ENCODE measurements at regions not wholly inside any gene's neighbourhood (a gene's known extent, or its start where the extent isn't known, plus 50 kb on each side); places are given as distances from the start of the nearest gene placed in this dataset.

DNA sequence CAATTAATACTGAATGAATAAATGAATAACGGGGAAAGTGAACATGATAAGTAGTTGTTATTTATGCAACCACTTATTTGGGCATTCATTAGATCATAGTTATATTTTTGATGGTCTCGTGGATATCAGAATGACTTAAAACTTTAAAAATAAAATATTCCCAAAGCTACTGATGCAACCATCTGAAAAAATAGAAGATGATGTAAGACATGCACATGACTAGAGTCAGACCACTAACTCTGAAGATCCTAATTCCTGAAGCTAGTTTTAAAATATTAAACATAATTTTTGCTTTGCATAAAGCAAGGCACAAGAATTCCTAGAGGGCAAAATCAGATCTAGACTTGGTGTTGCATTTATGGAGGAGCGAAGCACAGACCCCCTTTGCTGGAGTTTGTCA, 616.1 kb downstream of the IRS1 start:
- no peaks in the 10 kb centered on the region for H3K36me3 ChIP-seq (ENCODE audit: control insufficient read depth in 2 of 2, insufficient read depth in 1 of 2, low read length in 2 of 2)
- ChIA-PET POLR2A (no interaction called here), CTCF (interaction anchor here (1.2 kb wide), 1 partner anchor 512 kb away, joined by 6 read pairs; no protein-coding TSS in a partner anchor)
- H3K27ac ChIP-seq (ENCODE audit: extremely low read depth, low read depth, low read length), result no peak overlapping the region
- no peaks in the 10 kb centered on the region for H3K4me1 ChIP-seq (ENCODE audit: control insufficient read depth, insufficient read depth, low read length)
- no peak for TF ChIP-seq ZNF132 (tag by site-specific recombination; IDR thresholded peaks at IDR 0.05; ENCODE audit: borderline replicate concordance)
- H3K9me3 ChIP-seq (ENCODE audit: control insufficient read depth, insufficient read depth, low read depth, low read length), result no peaks in the 10 kb centered on the region
- no peak overlapping the region for H3K4me3 ChIP-seq (ENCODE audit: low read depth, low read length)

DNA sequence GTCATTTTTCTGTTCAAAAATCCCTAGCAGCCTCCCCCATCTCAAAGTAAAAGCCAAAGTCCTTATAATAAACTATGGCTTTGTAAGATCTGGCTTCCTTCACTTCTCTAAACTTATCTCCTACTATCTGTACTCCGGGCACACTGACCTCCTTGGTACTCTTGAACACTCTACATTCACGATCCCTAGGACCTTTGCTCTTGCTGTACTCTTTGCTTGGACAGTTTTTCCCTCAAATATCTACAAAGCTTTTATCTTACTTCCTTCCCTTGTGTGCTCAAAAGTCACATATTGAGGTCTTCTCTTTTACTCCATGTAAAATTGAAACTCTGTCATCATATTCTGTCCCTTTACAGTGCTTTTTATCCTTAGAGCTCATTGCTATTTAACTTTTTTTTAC, 616.6 kb downstream of the IRS1 start:
- H3K4me1 ChIP-seq (ENCODE audit: control insufficient read depth, insufficient read depth, low read length), result no peaks in the 10 kb centered on the region
- no peaks in the 10 kb centered on the region for H3K36me3 ChIP-seq (ENCODE audit: control insufficient read depth in 2 of 2, insufficient read depth in 1 of 2, low read length in 2 of 2)
- no peaks in the 10 kb centered on the region for H3K9me3 ChIP-seq (ENCODE audit: control insufficient read depth, insufficient read depth, low read depth, low read length)
- no peak overlapping the region for H3K4me3 ChIP-seq (ENCODE audit: low read depth, low read length)
- TF ChIP-seq ZNF610 (tag by site-specific recombination; IDR thresholded peaks at IDR 0.05; ENCODE audit: borderline replicate concordance) (no peak), ZNF792 (tag by site-specific recombination; IDR thresholded peaks at IDR 0.05) (no peak), ZNF140 (tag by site-specific recombination; IDR thresholded peaks at IDR 0.05) (no peak)
- ChIA-PET POLR2A (no interaction called here), CTCF (interaction anchor here (1.2 kb wide), 1 partner anchor 512 kb away, joined by 6 read pairs; no protein-coding TSS in a partner anchor)
- H3K27ac ChIP-seq (ENCODE audit: extremely low read depth, low read depth, low read length), result no peak overlapping the region

DNA sequence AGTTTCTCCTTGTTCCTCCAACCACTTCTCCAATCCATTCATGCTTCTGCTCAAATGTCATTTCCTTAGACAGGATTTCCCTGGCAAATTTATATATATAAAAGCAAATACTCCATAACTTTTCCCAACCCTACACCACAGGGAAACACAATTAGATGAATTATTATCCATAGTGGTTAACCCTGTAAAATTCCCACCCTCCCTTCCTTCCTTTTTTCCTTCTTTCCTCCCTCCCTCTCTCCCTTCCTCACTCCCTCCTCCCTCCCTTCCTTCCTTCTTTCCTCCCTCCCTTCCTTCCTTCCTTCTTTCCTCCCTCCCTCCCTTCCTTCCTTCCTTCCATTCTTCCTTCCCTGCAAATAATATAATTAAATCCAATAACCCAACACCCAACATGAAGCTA, 617.7 kb downstream of the IRS1 start:
- POLR2A ChIA-PET, result no interaction called here
- Histone ChIP-seq H3K27ac (ENCODE audit: extremely low read depth, low read depth, low read length) (no peak overlapping the region), H3K4me3 (ENCODE audit: low read depth, low read length) (no peak overlapping the region), H3K36me3 (ENCODE audit: control insufficient read depth in 2 of 2, insufficient read depth in 1 of 2, low read length in 2 of 2) (no peaks in the 10 kb centered on the region), H3K4me1 (ENCODE audit: control insufficient read depth, insufficient read depth, low read length) (no peaks in the 10 kb centered on the region), H3K9me3 (ENCODE audit: control insufficient read depth, insufficient read depth, low read depth, low read length) (no peaks in the 10 kb centered on the region)
- CTCF ChIA-PET, result no interaction called here
- TF ChIP-seq ZBTB1 (tag by site-specific recombination; IDR thresholded peaks at IDR 0.05), result no peak
- no peak for TF ChIP-seq ZNF571 (tag by site-specific recombination; IDR thresholded peaks at IDR 0.05)
- no peak for TF ChIP-seq ZBTB8A (tag by site-specific recombination; IDR thresholded peaks at IDR 0.05)
- no peak for TF ChIP-seq ZNF138 (tag by site-specific recombination; IDR thresholded peaks at IDR 0.05; ENCODE audit: borderline replicate concordance)
- no peak for TF ChIP-seq ZNF350 (tag by site-specific recombination; IDR thresholded peaks at IDR 0.05)
- TF ChIP-seq TRIM28 (IDR thresholded peaks at IDR 0.05; ENCODE audit: borderline replicate concordance, low read length), result no peak
- TF ChIP-seq, protein P1, sequence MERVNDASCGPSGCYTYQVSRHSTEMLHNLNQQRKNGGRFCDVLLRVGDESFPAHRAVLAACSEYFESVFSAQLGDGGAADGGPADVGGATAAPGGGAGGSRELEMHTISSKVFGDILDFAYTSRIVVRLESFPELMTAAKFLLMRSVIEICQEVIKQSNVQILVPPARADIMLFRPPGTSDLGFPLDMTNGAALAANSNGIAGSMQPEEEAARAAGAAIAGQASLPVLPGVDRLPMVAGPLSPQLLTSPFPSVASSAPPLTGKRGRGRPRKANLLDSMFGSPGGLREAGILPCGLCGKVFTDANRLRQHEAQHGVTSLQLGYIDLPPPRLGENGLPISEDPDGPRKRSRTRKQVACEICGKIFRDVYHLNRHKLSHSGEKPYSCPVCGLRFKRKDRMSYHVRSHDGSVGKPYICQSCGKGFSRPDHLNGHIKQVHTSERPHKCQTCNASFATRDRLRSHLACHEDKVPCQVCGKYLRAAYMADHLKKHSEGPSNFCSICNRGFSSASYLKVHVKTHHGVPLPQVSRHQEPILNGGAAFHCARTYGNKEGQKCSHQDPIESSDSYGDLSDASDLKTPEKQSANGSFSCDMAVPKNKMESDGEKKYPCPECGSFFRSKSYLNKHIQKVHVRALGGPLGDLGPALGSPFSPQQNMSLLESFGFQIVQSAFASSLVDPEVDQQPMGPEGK (tag by site-specific recombination; IDR thresholded peaks at IDR 0.05), result no peak

DNA sequence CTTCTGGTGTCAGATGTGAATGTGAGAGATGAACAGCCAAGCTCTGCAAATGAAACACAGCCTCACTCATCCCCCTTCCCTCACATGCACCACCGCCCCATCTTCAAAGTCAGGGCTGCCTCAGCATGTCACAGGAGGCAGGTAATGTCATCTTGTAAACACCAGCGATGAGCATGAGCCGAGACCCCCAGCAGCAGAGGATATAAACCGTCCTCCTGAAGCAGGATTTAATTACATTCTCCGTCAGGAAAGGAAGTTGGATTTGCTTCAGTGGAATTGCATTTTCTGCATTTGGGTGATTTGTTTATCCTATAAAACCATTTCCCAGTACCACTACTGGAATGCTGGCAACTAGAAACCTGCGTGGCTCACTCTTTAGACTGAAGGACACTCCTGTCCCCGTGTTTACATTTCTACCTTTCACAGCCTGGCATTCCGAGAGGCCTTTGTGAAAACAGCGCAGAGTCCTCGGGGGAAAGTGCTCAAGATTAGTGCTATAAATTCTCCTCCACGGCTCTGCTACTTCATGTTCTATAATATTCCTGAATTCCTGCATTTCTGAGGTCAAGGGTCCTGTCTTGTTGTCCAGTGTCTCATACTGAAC, 619.2 kb downstream of the IRS1 start:
- CTCF ChIA-PET, result no interaction called here
- no peaks in the 10 kb centered on the region for H3K9me3 ChIP-seq (ENCODE audit: control insufficient read depth, insufficient read depth, low read depth, low read length)
- no peak for TF ChIP-seq SCRT1 (tag by site-specific recombination; IDR thresholded peaks at IDR 0.05; ENCODE audit: borderline replicate concordance)
- no peak for TF ChIP-seq ZNF423 (tag by site-specific recombination; IDR thresholded peaks at IDR 0.05)
- TF ChIP-seq ZNF596 (tag by site-specific recombination; IDR thresholded peaks at IDR 0.05), result no peak
- TF ChIP-seq ZNF311 (tag by site-specific recombination; IDR thresholded peaks at IDR 0.05; ENCODE audit: borderline replicate concordance), result no peak
- TF ChIP-seq MZF1 (tag by site-specific recombination; IDR thresholded peaks at IDR 0.05; ENCODE audit: borderline replicate concordance), result no peak
- no peak for TF ChIP-seq EGR2 (tag by site-specific recombination; IDR thresholded peaks at IDR 0.05; ENCODE audit: low read depth)
- TF ChIP-seq REPIN1 (tag by site-specific recombination; IDR thresholded peaks at IDR 0.05; ENCODE audit: low read depth), result no peak
- no peak for TF ChIP-seq KLF16 (tag by site-specific recombination; IDR thresholded peaks at IDR 0.05)
- no peak for TF ChIP-seq ZNF624 (tag by site-specific recombination; IDR thresholded peaks at IDR 0.05)
- no peak for TF ChIP-seq ZNF777 (tag by site-specific recombination; IDR thresholded peaks at IDR 0.05; ENCODE audit: borderline replicate concordance)
- TF ChIP-seq HOXC10 (CRISPR knock-in tag; IDR thresholded peaks at IDR 0.05), result no peak
- no peak for TF ChIP-seq ZNF133 (tag by site-specific recombination; IDR thresholded peaks at IDR 0.05)
- no peak for TF ChIP-seq FEZF1 (tag by site-specific recombination; IDR thresholded peaks at IDR 0.05)
- no peak for TF ChIP-seq PRDM1 (tag by site-specific recombination; IDR thresholded peaks at IDR 0.05)
- TF ChIP-seq, protein P2, sequence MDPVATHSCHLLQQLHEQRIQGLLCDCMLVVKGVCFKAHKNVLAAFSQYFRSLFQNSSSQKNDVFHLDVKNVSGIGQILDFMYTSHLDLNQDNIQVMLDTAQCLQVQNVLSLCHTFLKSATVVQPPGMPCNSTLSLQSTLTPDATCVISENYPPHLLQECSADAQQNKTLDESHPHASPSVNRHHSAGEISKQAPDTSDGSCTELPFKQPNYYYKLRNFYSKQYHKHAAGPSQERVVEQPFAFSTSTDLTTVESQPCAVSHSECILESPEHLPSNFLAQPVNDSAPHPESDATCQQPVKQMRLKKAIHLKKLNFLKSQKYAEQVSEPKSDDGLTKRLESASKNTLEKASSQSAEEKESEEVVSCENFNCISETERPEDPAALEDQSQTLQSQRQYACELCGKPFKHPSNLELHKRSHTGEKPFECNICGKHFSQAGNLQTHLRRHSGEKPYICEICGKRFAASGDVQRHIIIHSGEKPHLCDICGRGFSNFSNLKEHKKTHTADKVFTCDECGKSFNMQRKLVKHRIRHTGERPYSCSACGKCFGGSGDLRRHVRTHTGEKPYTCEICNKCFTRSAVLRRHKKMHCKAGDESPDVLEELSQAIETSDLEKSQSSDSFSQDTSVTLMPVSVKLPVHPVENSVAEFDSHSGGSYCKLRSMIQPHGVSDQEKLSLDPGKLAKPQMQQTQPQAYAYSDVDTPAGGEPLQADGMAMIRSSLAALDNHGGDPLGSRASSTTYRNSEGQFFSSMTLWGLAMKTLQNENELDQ (tag by site-specific recombination; IDR thresholded peaks at IDR 0.05; ENCODE audit: low read depth), result no peak
- no peak for TF ChIP-seq ZNF555 (tag by site-specific recombination; conservative IDR thresholded peaks at IDR 0.05)

More for the DNA sequence above, 619.2 kb downstream of the IRS1 start:
- H3K36me3 ChIP-seq (ENCODE audit: control insufficient read depth in 2 of 2, insufficient read depth in 1 of 2, low read length in 2 of 2), result no peaks in the 10 kb centered on the region
- no peak overlapping the region for H3K4me3 ChIP-seq (ENCODE audit: low read depth, low read length)
- POLR2A ChIA-PET, result no interaction called here
- no peak overlapping the region for H3K27ac ChIP-seq (ENCODE audit: extremely low read depth, low read depth, low read length)
- no peaks in the 10 kb centered on the region for H3K4me1 ChIP-seq (ENCODE audit: control insufficient read depth, insufficient read depth, low read length)
